H9 (cell line): ENCODE measurements at regions not wholly inside any gene's neighbourhood (a gene's known extent, or its start where the extent isn't known, plus 50 kb on each side); places are given as distances from the start of the nearest gene placed in this dataset.

Experiments
- DNase-seq: peaks from one replicate; pipeline ENCODE4 v3.0.0-alpha.2; 2017
- H2AFZ ChIP-seq: one replicate; pipeline ENCODE4 v1.6.1; 2013; ENCODE audit warnings: mild to moderate bottlenecking, low read length, control low read depth, moderate library complexity
- H2AK5ac ChIP-seq: 2 replicates; pipeline ENCODE4 v1.6.1; 2013; ENCODE audit warnings: low read length, control low read depth, mixed read lengths; ENCODE audit not compliant: insufficient read length
- H2BK120ac ChIP-seq: one replicate; pipeline ENCODE4 v1.6.1; 2013; ENCODE audit warnings: low read depth, mild to moderate bottlenecking, low read length, control low read depth, inconsistent platforms; ENCODE audit not compliant: poor library complexity, severe bottlenecking
- H2BK12ac ChIP-seq: 2 replicates; pipeline ENCODE4 v1.6.1; 2013; ENCODE audit warnings: low read length, control low read depth, mixed read lengths, low read depth; ENCODE audit not compliant: insufficient read length
- H2BK15ac ChIP-seq: 2 replicates; pipeline ENCODE4 v1.6.1; 2013; ENCODE audit warnings: low read depth, low read length, control low read depth
- H2BK20ac ChIP-seq: one replicate; pipeline ENCODE4 v1.6.1; 2013; ENCODE audit warnings: low read depth, mild to moderate bottlenecking, low read length, control low read depth, inconsistent platforms; ENCODE audit not compliant: poor library complexity, severe bottlenecking
- H2BK5ac ChIP-seq: 2 replicates; pipeline ENCODE4 v1.6.1; 2013; ENCODE audit warnings: low read length, control low read depth, mixed read lengths; ENCODE audit not compliant: insufficient read length
- H3K14ac ChIP-seq: 2 replicates; pipeline ENCODE4 v1.6.1; 2013; ENCODE audit warnings: low read length, control low read depth; ENCODE audit not compliant: insufficient read depth
- H3K18ac ChIP-seq: 2 replicates; pipeline ENCODE4 v1.6.1; 2013; ENCODE audit warnings: low read depth, mild to moderate bottlenecking, mixed read lengths, low read length, control low read depth; ENCODE audit not compliant: insufficient read length
- H3K23ac ChIP-seq: 2 replicates; pipeline ENCODE4 v1.6.1; 2013; ENCODE audit warnings: low read length, control low read depth, mixed read lengths, low read depth; ENCODE audit not compliant: insufficient read length
- H3K23me2 ChIP-seq: 2 replicates; pipeline ENCODE4 v1.6.1; 2013; ENCODE audit warnings: low read depth, mild to moderate bottlenecking, mixed read lengths, low read length, control low read depth; ENCODE audit not compliant: insufficient read length, poor library complexity, severe bottlenecking
- H3K27ac ChIP-seq: 2 replicates; pipeline ENCODE4 v1.5.1; 2013; ENCODE audit warnings: low read length, control low read depth, mixed read lengths, low read depth; ENCODE audit not compliant: insufficient read length
- H3K27me3 ChIP-seq: 2 replicates; pipeline ENCODE4 v1.6.1; 2013; ENCODE audit warnings: low read length, control low read depth, inconsistent platforms; ENCODE audit not compliant: insufficient read depth
- H3K4ac ChIP-seq: 2 replicates; pipeline ENCODE4 v1.6.1; 2013; ENCODE audit warnings: low read depth, mild to moderate bottlenecking, control low read depth, inconsistent platforms, low read length, moderate library complexity
- H3K4me1 ChIP-seq: 2 replicates; pipeline ENCODE4 v1.6.1; 2013; ENCODE audit warnings: low read length, control low read depth, inconsistent platforms; ENCODE audit not compliant: insufficient read depth
- H3K4me2 ChIP-seq: 2 replicates; pipeline ENCODE4 v1.6.1; 2013; ENCODE audit warnings: low read length, control low read depth, mixed read lengths; ENCODE audit not compliant: insufficient read length, insufficient read depth
- H3K56ac ChIP-seq: 2 replicates; pipeline ENCODE4 v1.6.1; 2013; ENCODE audit warnings: low read depth, mild to moderate bottlenecking, mixed read lengths, low read length, control low read depth; ENCODE audit not compliant: insufficient read length
- H3K79me1 ChIP-seq: 2 replicates; pipeline ENCODE4 v1.6.1; 2013; ENCODE audit warnings: low read depth, mild to moderate bottlenecking, moderate library complexity, low read length, control low read depth, inconsistent platforms; ENCODE audit not compliant: insufficient read depth, poor library complexity, severe bottlenecking
- H3K79me2 ChIP-seq: 2 replicates; pipeline ENCODE4 v1.6.1; 2013; ENCODE audit warnings: low read length, control low read depth, inconsistent platforms; ENCODE audit not compliant: insufficient read depth
- H3K9ac ChIP-seq: 2 replicates; pipeline ENCODE4 v1.6.1; 2013; ENCODE audit warnings: low read length, control low read depth, mixed read lengths; ENCODE audit not compliant: insufficient read length; ENCODE audit errors: extremely low read depth
- H3K9me3 ChIP-seq: one replicate; pipeline ENCODE4 v1.6.1; 2013; ENCODE audit warnings: low read depth, low read length, inconsistent platforms; ENCODE audit not compliant: control insufficient read depth
- H3T11ph ChIP-seq: one replicate; pipeline ENCODE4 v1.6.1; 2013; ENCODE audit warnings: mild to moderate bottlenecking, low read length, control low read depth, inconsistent platforms
- H4K20me1 ChIP-seq: one replicate; pipeline ENCODE4 v1.6.1; 2013; ENCODE audit not compliant: control insufficient read depth, insufficient read length, insufficient read depth
- H4K5ac ChIP-seq: 2 replicates; pipeline ENCODE4 v1.6.1; 2013; ENCODE audit warnings: low read depth, mild to moderate bottlenecking, mixed read lengths, low read length, control low read depth; ENCODE audit not compliant: insufficient read length
- H4K8ac ChIP-seq: replicated peaks from 2 replicates; pipeline ENCODE4 v1.6.1; 2013; ENCODE audit warnings: low read length, control low read depth, mixed read lengths, low read depth; ENCODE audit not compliant: insufficient read length
- H4K91ac ChIP-seq: 2 replicates; pipeline ENCODE4 v1.6.1; 2013; ENCODE audit warnings: low read depth, mild to moderate bottlenecking, moderate library complexity, mixed read lengths, low read length, control low read depth; ENCODE audit not compliant: insufficient read length
- H3K27ac Mint-ChIP-seq, 3 experiments: 2 replicates in 2 of 3; 3 replicates in 1 of 3; pipeline ENCODE4 v1.8.0; 2020 to 2021; ENCODE audit warnings: mixed read lengths in 3 of 3, mild to moderate bottlenecking in 1 of 3, moderate library complexity in 1 of 3
- H3K27me3 Mint-ChIP-seq: 2 replicates; pipeline ENCODE4 v1.8.0; 2021; ENCODE audit warnings: low read depth, mild to moderate bottlenecking, moderate library complexity, mixed read lengths
- H3K36me3 Mint-ChIP-seq, 3 experiments: 2 replicates in 2 of 3; 3 replicates in 1 of 3; pipeline ENCODE4 v1.8.0; 2020 to 2021; ENCODE audit warnings: low read depth in 3 of 3, mixed read lengths in 3 of 3; ENCODE audit not compliant: insufficient read depth in 1 of 3
- H3K4me1 Mint-ChIP-seq, 2 experiments: 2 replicates each; pipeline ENCODE4 v1.8.0; 2020; ENCODE audit warnings: mixed read lengths in 2 of 2
- H3K4me3 Mint-ChIP-seq, 2 experiments: 2 replicates in 1 of 2; 3 replicates in 1 of 2; pipeline ENCODE4 v1.8.0; 2020 to 2021; ENCODE audit warnings: mild to moderate bottlenecking in 2 of 2, mixed read lengths in 2 of 2, moderate library complexity in 1 of 2
- H3K9me3 Mint-ChIP-seq, 2 experiments: 2 replicates in 1 of 2; 3 replicates in 1 of 2; pipeline ENCODE4 v1.8.0; 2020; ENCODE audit warnings: mild to moderate bottlenecking in 2 of 2, mixed read lengths in 2 of 2, moderate library complexity in 1 of 2
- CTCF ChIP-seq: fragments of 200-600 bp; sonication (generic); conservative IDR thresholded peaks from 3 replicates; pipeline ENCODE4 v1.8.0; 2021; ENCODE audit warnings: antibody characterized with exemption, mild to moderate bottlenecking
- WGBS: extraction: QIAGEN DNeasy Blood & Tissue Kit; methylation state at CpG from one replicate; pipeline ENCODE4 v1.1.7; 2013; ENCODE audit warnings: missing lambda C conversion rate, low lambda C conversion rate, mixed read lengths; ENCODE audit not compliant: insufficient read length; ENCODE audit errors: extremely low coverage; 5-methylcytosine and 5-hydroxymethylcytosine counted together

GRCh38 chr14:26996246-26996645 lies 398.4 kb upstream of the NOVA1 start:
- Histone ChIP-seq H3K79me1 (no peaks in the 10 kb centered on the region), H3K14ac (no peak overlapping the region), H3T11ph (no peak overlapping the region), H3K79me2 (no peaks in the 10 kb centered on the region), H2BK20ac (no peak overlapping the region), H4K5ac (no peak overlapping the region), H3K9ac (no peak overlapping the region), H3K56ac (no peak overlapping the region), H2BK120ac (no peak overlapping the region), H2AK5ac (no peak overlapping the region), H3K27me3 (no peaks in the 10 kb centered on the region), H3K27ac (no peak overlapping the region), H2BK15ac (no peak overlapping the region), H3K4ac (no peak overlapping the region), H3K9me3 (no peaks in the 10 kb centered on the region), H3K23ac (no peak overlapping the region), H4K20me1 (no peaks in the 10 kb centered on the region), H4K91ac (no peak overlapping the region), H3K4me1 (no peaks in the 10 kb centered on the region), H2BK5ac (no peak overlapping the region), H4K8ac (no peak overlapping the region), H3K23me2 (no peaks in the 10 kb centered on the region), H2BK12ac (no peak overlapping the region), H3K18ac (no peak overlapping the region), H2AFZ (no peak overlapping the region), H3K4me2 (no peak overlapping the region)
- WGBS = no CpG with 5 or more reads among the region's 2 CpGs
- Mint-ChIP-seq H3K4me3 (no peak overlapping the region), H3K9me3 (no peaks in the 10 kb centered on the region), H3K27ac (no peak overlapping the region), H3K27me3 (no peaks in the 10 kb centered on the region), H3K36me3 (no peaks in the 10 kb centered on the region), H3K4me1 (no peaks in the 10 kb centered on the region)
- no peak for TF ChIP-seq CTCF
- DNase-seq = no peak
